Upper lobe of left lung (tissue), 4 donors: ENCODE measurements at regions not wholly inside any gene's neighbourhood (a gene's known extent, or its start where the extent isn't known, plus 50 kb on each side); places are given as distances from the start of the nearest gene placed in this dataset.

Experiments
- CTCF ChIP-seq, 6 experiments: fragments of 450-650 bp in 4 of 6; fragments of 200-600 bp in 2 of 6; sonication (generic) in 2 of 6; IDR thresholded peaks; one replicate each; pipeline ENCODE4 v1.5.1; 2016 to 2019; ENCODE audit warnings: antibody characterized with exemption in 6 of 6
- POLR2A ChIP-seq, 4 donors: fragments of 450-650 bp; IDR thresholded peaks; one replicate each; pipeline ENCODE4 v1.5.1; 2016 to 2017; ENCODE audit warnings: antibody characterized with exemption in 4 of 4, mild to moderate bottlenecking in 2 of 4

DNA sequence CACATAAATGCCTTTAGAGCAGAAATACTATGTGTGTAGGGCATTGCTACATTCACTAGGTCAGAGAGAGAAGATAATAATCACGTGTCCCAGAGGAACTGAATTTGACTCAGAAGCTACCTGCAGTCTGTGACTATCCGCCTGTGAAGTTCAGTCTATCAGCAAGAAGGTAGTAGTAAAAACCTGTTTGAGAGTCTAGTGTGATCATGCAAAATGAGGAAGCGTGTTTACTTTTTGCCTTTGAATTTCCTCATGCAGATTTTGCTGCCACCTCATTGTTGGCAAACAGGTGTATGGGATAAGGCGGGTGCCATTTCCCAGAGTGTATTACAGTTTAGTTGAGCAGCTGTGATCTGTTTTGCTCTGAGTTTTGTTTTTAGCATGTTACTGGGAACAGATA lies 403.9 kb upstream of the FANCL start:
- TF ChIP-seq CTCF (IDR thresholded peaks at IDR 0.05) (no peak), POLR2A (IDR thresholded peaks at IDR 0.05) (no peak)
